Upper lobe of left lung (tissue), 6 donors: ENCODE measurements at regions not wholly inside any gene's neighbourhood (a gene's known extent, or its start where the extent isn't known, plus 50 kb on each side); places are given as distances from the start of the nearest gene placed in this dataset.

ENCODE experiments used
- ATAC-seq, 2 donors: fragments of 200-7000 bp; cut with Tn5 transposase; one replicate each; pipeline ENCODE4 v1.9.1; 2022; ENCODE audit warnings: mild to moderate bottlenecking in 2 of 2, moderate library complexity in 2 of 2; ENCODE audit not compliant: low FRiP score in 2 of 2
- DNase-seq, 2 donors: peaks; one replicate each; pipeline ENCODE4 v3.0.0-alpha.2; 2019 to 2020
- H3K27ac ChIP-seq, 4 donors: fragments of 200-600 bp; sonication (generic); one replicate each; pipeline ENCODE4 v1.5.1; 2016 to 2019
- H3K27me3 ChIP-seq, 4 donors: fragments of 200-600 bp; sonication (generic); one replicate each; pipeline ENCODE4 v1.5.1; 2017 to 2019
- H3K36me3 ChIP-seq, 4 donors: fragments of 200-600 bp; sonication (generic); one replicate each; pipeline ENCODE4 v1.5.1; 2016 to 2019
- H3K4me1 ChIP-seq, 4 donors: fragments of 200-600 bp; sonication (generic); one replicate each; pipeline ENCODE4 v1.5.1; 2018 to 2019
- H3K4me3 ChIP-seq, 4 donors: fragments of 200-600 bp; sonication (generic); one replicate each; pipeline ENCODE4 v1.5.1; 2017 to 2019; ENCODE audit warnings: mild to moderate bottlenecking in 2 of 4, moderate library complexity in 1 of 4
- H3K9me3 ChIP-seq, 4 donors: fragments of 200-600 bp; sonication (generic); one replicate each; pipeline ENCODE4 v1.5.1; 2018 to 2019
- EP300 ChIP-seq, 4 donors: sonication (generic); formaldehyde crosslinking; IDR thresholded peaks; one replicate each; pipeline ENCODE4 v1.5.1; 2017; ENCODE audit warnings: antibody characterized with exemption in 4 of 4, control low read depth in 2 of 4
- POLR2A ChIP-seq, 4 donors: fragments of 450-650 bp; IDR thresholded peaks; one replicate each; pipeline ENCODE4 v1.5.1; 2016 to 2017; ENCODE audit warnings: antibody characterized with exemption in 4 of 4, mild to moderate bottlenecking in 2 of 4
- POLR2AphosphoS5 ChIP-seq, 2 donors: sonication (generic); formaldehyde crosslinking; IDR thresholded peaks; one replicate each; pipeline ENCODE4 v1.5.1; 2017; ENCODE audit warnings: antibody characterized with exemption in 2 of 2
- WGBS, 2 donors: methylation state at CpG; one replicate each; pipeline ENCODE4 v1.1.5; 2017 to 2018; 5-methylcytosine and 5-hydroxymethylcytosine counted together
- TF ChIP-seq, protein P1 (sequence below), 6 experiments: fragments of 450-650 bp in 4 of 6; fragments of 200-600 bp in 2 of 6; sonication (generic) in 2 of 6; IDR thresholded peaks; one replicate each; pipeline ENCODE4 v1.5.1; 2016 to 2019; ENCODE audit warnings: antibody characterized with exemption in 6 of 6
- donor health status: DM: no; HTN: no; CAD: no; lungs with moderate emphysema.
- donor health status: DM: no; HTN: yes; CAD: no; lungs with severe emphysema.

DNA sequence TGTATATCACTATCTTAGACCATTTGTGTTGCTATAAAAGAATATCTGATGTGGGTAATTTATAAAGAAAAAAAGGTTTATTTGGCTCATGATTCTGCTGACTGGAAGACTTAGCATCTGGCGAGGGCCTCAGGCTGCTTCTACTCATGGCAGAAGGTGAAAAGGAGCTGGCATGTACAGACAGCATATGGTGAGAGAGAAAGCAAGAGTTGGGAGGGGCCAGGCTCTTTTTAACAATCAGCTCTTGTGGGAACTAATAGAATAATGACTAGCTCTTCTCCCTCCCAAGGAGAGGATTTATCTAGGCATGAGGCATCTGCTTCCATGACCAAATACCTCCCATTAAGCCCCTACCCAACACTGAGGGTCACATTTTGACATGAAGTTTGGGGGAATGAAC lies 130.2 kb upstream of the SV2C start:
- TF ChIP-seq EP300 (IDR thresholded peaks at IDR 0.05) (no peak), POLR2A (IDR thresholded peaks at IDR 0.05) (no peak), POLR2AphosphoS5 (IDR thresholded peaks at IDR 0.05) (no peak)
- TF ChIP-seq, protein P1, sequence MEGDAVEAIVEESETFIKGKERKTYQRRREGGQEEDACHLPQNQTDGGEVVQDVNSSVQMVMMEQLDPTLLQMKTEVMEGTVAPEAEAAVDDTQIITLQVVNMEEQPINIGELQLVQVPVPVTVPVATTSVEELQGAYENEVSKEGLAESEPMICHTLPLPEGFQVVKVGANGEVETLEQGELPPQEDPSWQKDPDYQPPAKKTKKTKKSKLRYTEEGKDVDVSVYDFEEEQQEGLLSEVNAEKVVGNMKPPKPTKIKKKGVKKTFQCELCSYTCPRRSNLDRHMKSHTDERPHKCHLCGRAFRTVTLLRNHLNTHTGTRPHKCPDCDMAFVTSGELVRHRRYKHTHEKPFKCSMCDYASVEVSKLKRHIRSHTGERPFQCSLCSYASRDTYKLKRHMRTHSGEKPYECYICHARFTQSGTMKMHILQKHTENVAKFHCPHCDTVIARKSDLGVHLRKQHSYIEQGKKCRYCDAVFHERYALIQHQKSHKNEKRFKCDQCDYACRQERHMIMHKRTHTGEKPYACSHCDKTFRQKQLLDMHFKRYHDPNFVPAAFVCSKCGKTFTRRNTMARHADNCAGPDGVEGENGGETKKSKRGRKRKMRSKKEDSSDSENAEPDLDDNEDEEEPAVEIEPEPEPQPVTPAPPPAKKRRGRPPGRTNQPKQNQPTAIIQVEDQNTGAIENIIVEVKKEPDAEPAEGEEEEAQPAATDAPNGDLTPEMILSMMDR (IDR thresholded peaks at IDR 0.05) = no peak
- 74 to 85% methylated on average over 1 of the region's 1 CpG for WGBS, 2 donors

DNA sequence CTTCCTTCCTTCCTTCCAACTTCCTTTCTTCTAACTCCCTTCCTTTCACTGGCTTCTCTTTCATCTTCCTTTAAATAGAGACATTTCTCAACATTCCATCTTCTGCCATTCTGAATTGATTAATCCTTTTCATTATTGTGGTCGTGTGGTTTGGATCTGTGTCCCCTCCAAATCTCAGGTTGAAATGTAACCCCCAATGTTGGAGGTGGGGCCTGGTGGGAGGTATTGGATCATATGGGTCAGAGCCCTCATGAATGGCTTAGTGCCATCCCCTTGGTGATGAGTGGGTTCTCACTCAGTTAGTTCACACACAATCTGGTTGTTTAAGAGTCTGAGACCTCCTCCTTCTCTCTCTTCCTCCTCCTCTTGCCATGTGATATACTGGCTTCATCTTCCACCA lies 130.9 kb upstream of the SV2C start:
- no peak overlapping the region for H3K4me3 ChIP-seq
- DNase-seq (no peak), ATAC-seq (no peak)
- WGBS, 2 donors = 67 to 73% methylated on average over 1 of the region's 1 CpG
- H3K27ac ChIP-seq = no peak overlapping the region
- no peaks in the 10 kb centered on the region for H3K9me3 ChIP-seq
- TF ChIP-seq, protein P1 (IDR thresholded peaks at IDR 0.05) = no peak
- no peak for TF ChIP-seq EP300 (IDR thresholded peaks at IDR 0.05)
- no peak for TF ChIP-seq POLR2A (IDR thresholded peaks at IDR 0.05)
- TF ChIP-seq POLR2AphosphoS5 (IDR thresholded peaks at IDR 0.05) = no peak
- H3K36me3 ChIP-seq = no peaks in the 10 kb centered on the region
- no peaks in the 10 kb centered on the region for H3K4me1 ChIP-seq
- no peaks in the 10 kb centered on the region for H3K27me3 ChIP-seq

More for the DNA sequence above, 130.2 kb upstream of the SV2C start:
- Histone ChIP-seq H3K9me3 (no peaks in the 10 kb centered on the region), H3K36me3 (no peaks in the 10 kb centered on the region), H3K27me3 (no peaks in the 10 kb centered on the region), H3K4me3 (no peak overlapping the region), H3K27ac (no peak overlapping the region), H3K4me1 (no peaks in the 10 kb centered on the region)
- DNase-seq (no peak), ATAC-seq (no peak)

DNA sequence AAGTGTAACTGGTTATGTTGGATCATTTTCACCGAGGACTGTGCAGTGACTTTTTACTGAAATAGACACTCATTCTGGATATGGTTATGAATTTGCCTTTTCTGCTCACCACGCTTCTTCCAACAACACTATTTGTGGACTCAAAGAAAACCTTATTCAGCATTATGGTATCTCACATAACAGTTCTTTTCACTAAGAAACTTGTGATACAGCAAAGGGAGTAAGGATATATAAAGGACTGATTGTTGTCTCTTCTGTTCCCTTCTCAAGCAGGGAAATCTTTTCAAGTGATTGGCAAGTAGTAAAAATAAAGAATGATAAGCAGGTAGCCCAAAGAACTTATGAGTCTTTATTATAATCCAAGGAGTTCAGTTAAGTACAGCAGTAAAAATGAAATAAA lies 131.5 kb upstream of the SV2C start:
- WGBS, 2 donors = 76 to 86% methylated on average over 2 of the region's 2 CpGs
- no peak for ATAC-seq
- Histone ChIP-seq H3K9me3 (no peaks in the 10 kb centered on the region), H3K4me1 (no peaks in the 10 kb centered on the region), H3K27me3 (no peaks in the 10 kb centered on the region), H3K36me3 (no peaks in the 10 kb centered on the region), H3K4me3 (no peak overlapping the region), H3K27ac (no peak overlapping the region)
- TF ChIP-seq POLR2A (IDR thresholded peaks at IDR 0.05) (no peak), POLR2AphosphoS5 (IDR thresholded peaks at IDR 0.05) (no peak), EP300 (IDR thresholded peaks at IDR 0.05) (no peak)
- TF ChIP-seq, protein P1 (IDR thresholded peaks at IDR 0.05) = no peak
- no peak for DNase-seq

DNA sequence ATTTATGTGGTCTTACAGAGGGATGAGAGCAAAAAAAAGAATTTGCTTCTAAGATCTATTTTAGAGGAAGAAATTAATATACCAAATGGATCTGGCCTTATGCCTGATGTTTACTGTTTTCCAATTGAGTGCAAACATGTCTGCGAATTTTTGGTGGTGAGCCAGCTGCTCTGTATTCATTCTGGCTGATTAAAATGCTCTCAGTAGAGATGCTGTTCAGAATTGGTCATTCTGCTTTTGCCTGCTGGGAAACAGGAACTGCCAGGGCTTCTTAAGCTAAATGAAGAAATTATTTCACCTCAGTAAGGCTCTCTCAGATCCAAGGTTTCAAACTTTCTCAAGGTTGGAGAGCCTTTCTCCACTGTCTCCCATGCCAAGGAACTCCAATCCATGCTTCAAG lies 132.0 kb upstream of the SV2C start:
- no peaks in the 10 kb centered on the region for H3K27me3 ChIP-seq
- TF ChIP-seq POLR2AphosphoS5 (IDR thresholded peaks at IDR 0.05) = no peak
- TF ChIP-seq EP300 (IDR thresholded peaks at IDR 0.05) = no peak
- TF ChIP-seq POLR2A (IDR thresholded peaks at IDR 0.05) = no peak
- TF ChIP-seq, protein P1 (IDR thresholded peaks at IDR 0.05) = no peak
- DNase-seq = no peak
- no peak overlapping the region for H3K27ac ChIP-seq
- ATAC-seq = no peak
- no peaks in the 10 kb centered on the region for H3K4me1 ChIP-seq
- no peaks in the 10 kb centered on the region for H3K9me3 ChIP-seq
- no peak overlapping the region for H3K4me3 ChIP-seq
- 30 to 63% methylated on average over 1 of the region's 1 CpG for WGBS, 2 donors
- no peaks in the 10 kb centered on the region for H3K36me3 ChIP-seq

DNA sequence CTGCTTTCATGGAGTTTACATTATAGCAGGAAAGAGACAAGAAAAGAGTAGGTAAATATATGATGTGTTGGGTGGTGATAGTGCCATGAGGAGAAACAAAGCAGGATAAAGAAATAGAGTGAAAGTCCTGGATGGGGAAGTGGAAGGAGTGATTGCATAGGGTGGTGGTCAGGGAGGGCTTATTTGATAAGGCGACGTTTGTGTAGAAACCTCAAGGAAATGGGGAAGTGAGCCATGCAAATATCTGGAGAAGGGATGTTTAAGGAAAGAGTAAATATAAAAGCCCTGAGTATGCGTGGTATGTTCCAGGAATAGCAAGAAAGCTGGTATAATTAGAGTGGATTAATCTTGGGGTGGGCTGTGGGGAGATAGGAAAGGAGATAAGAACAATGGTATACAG lies 134.7 kb upstream of the SV2C start:
- no peak for DNase-seq
- no peak overlapping the region for H3K27ac ChIP-seq
- H3K4me3 ChIP-seq = no peak overlapping the region
- H3K4me1 ChIP-seq = no peaks in the 10 kb centered on the region
- 37 to 47% methylated on average over 3 of the region's 3 CpGs for WGBS, 2 donors
- no peak for ATAC-seq
- no peak for TF ChIP-seq POLR2A (IDR thresholded peaks at IDR 0.05)
- TF ChIP-seq, protein P1 (IDR thresholded peaks at IDR 0.05) = no peak
- no peak for TF ChIP-seq POLR2AphosphoS5 (IDR thresholded peaks at IDR 0.05)
- TF ChIP-seq EP300 (IDR thresholded peaks at IDR 0.05) = no peak
- no peaks in the 10 kb centered on the region for H3K9me3 ChIP-seq
- no peaks in the 10 kb centered on the region for H3K27me3 ChIP-seq
- no peaks in the 10 kb centered on the region for H3K36me3 ChIP-seq
